ENCODE measurements at regions not wholly inside any gene's neighbourhood (a gene's known extent, or its start where the extent isn't known, plus 50 kb on each side); places are given as distances from the start of the nearest gene placed in this dataset.

- Histone ChIP-seq H3K4me1 (ENCODE audit: control insufficient read depth in 1 of 2, insufficient read depth in 1 of 2, low read depth in 1 of 2, low read length in 1 of 2) (no peaks in the 10 kb centered on the region), H3K9me3 (no peaks in the 10 kb centered on the region), H3K36me3 (no peaks in the 10 kb centered on the region), H3K27me3 (no peaks in the 10 kb centered on the region), H3K4me3 (ENCODE audit: low read depth in 1 of 2, low read length in 1 of 2) (no peak overlapping the region), H3K27ac (no peak overlapping the region)
- no peak for TF ChIP-seq CTCF (IDR thresholded peaks at IDR 0.05)
Observed at GRCh38 chr2:146433116-146433875, 1411.5 kb upstream of the ACVR2A start.

GRCh38 chr2:146429366-146429765 lies 1415.5 kb upstream of the ACVR2A start:
- Histone ChIP-seq H3K36me3 (no peaks in the 10 kb centered on the region), H3K9me3 (no peaks in the 10 kb centered on the region), H3K27me3 (no peaks in the 10 kb centered on the region), H3K4me3 (ENCODE audit: low read depth in 1 of 2, low read length in 1 of 2) (no peak overlapping the region), H3K4me1 (ENCODE audit: control insufficient read depth in 1 of 2, insufficient read depth in 1 of 2, low read depth in 1 of 2, low read length in 1 of 2) (no peaks in the 10 kb centered on the region), H3K27ac (no peak overlapping the region)
- TF ChIP-seq CTCF (IDR thresholded peaks at IDR 0.05), result no peak

- H3K36me3 ChIP-seq, result no peaks in the 10 kb centered on the region
- H3K27me3 ChIP-seq, result no peaks in the 10 kb centered on the region
- no peak overlapping the region for H3K4me3 ChIP-seq (ENCODE audit: low read depth in 1 of 2, low read length in 1 of 2)
- no peaks in the 10 kb centered on the region for H3K4me1 ChIP-seq (ENCODE audit: control insufficient read depth in 1 of 2, insufficient read depth in 1 of 2, low read depth in 1 of 2, low read length in 1 of 2)
- H3K9me3 ChIP-seq, result no peaks in the 10 kb centered on the region
- H3K27ac ChIP-seq, result no peak overlapping the region
- TF ChIP-seq CTCF (IDR thresholded peaks at IDR 0.05), result no peak
Observed at GRCh38 chr2:146417942-146418341, 1426.9 kb upstream of the ACVR2A start.

GRCh38 chr2:146415291-146415690 lies 1429.5 kb upstream of the ACVR2A start:
- Histone ChIP-seq H3K4me1 (ENCODE audit: control insufficient read depth in 1 of 2, insufficient read depth in 1 of 2, low read depth in 1 of 2, low read length in 1 of 2) (no peaks in the 10 kb centered on the region), H3K9me3 (no peaks in the 10 kb centered on the region), H3K27ac (no peak overlapping the region), H3K27me3 (no peaks in the 10 kb centered on the region), H3K4me3 (ENCODE audit: low read depth in 1 of 2, low read length in 1 of 2) (no peak overlapping the region), H3K36me3 (no peaks in the 10 kb centered on the region)
- TF ChIP-seq CTCF (IDR thresholded peaks at IDR 0.05), result no peak

GRCh38 chr2:146414456-146414855 lies 1430.4 kb upstream of the ACVR2A start:
- Histone ChIP-seq H3K4me1 (ENCODE audit: control insufficient read depth in 1 of 2, insufficient read depth in 1 of 2, low read depth in 1 of 2, low read length in 1 of 2) (no peaks in the 10 kb centered on the region), H3K36me3 (no peaks in the 10 kb centered on the region), H3K27me3 (no peaks in the 10 kb centered on the region), H3K9me3 (no peaks in the 10 kb centered on the region), H3K27ac (no peak overlapping the region), H3K4me3 (ENCODE audit: low read depth in 1 of 2, low read length in 1 of 2) (no peak overlapping the region)
- no peak for TF ChIP-seq CTCF (IDR thresholded peaks at IDR 0.05)

All from neutrophil (primary cell).